Duodenal mucosa (tissue), 2 donors: ENCODE measurements at regions not wholly inside any gene's neighbourhood (a gene's known extent, or its start where the extent isn't known, plus 50 kb on each side); places are given as distances from the start of the nearest gene placed in this dataset.

Experiments used
- H3K27ac ChIP-seq: one replicate; pipeline ENCODE4 v1.7.0; 2013; ENCODE audit warnings: low read depth, low read length
- H3K27me3 ChIP-seq, 2 donors: one replicate each; pipeline ENCODE4 v1.7.0; 2013; ENCODE audit warnings: low read length in 2 of 2, control low read depth in 1 of 2; ENCODE audit not compliant: insufficient read depth in 2 of 2, control insufficient read depth in 1 of 2
- H3K36me3 ChIP-seq, 2 donors: one replicate each; pipeline ENCODE4 v1.7.0; 2013; ENCODE audit warnings: low read length in 2 of 2, control low read depth in 1 of 2; ENCODE audit not compliant: insufficient read depth in 2 of 2, control insufficient read depth in 1 of 2
- H3K4me1 ChIP-seq, 2 donors: one replicate each; pipeline ENCODE4 v1.7.0; 2013; ENCODE audit warnings: low read length in 2 of 2, control low read depth in 1 of 2; ENCODE audit not compliant: insufficient read depth in 2 of 2, control insufficient read depth in 1 of 2
- H3K4me3 ChIP-seq, 2 donors: one replicate each; pipeline ENCODE4 v1.7.0; 2013; ENCODE audit warnings: low read length in 2 of 2, low read depth in 1 of 2
- H3K9ac ChIP-seq, 2 donors: one replicate each; pipeline ENCODE4 v1.7.0; 2013; ENCODE audit warnings: low read length in 2 of 2, low read depth in 1 of 2
- H3K9me3 ChIP-seq, 2 donors: one replicate each; pipeline ENCODE4 v1.7.0; 2013; ENCODE audit warnings: low read length in 2 of 2, control low read depth in 1 of 2; ENCODE audit not compliant: control insufficient read depth in 1 of 2

DNA sequence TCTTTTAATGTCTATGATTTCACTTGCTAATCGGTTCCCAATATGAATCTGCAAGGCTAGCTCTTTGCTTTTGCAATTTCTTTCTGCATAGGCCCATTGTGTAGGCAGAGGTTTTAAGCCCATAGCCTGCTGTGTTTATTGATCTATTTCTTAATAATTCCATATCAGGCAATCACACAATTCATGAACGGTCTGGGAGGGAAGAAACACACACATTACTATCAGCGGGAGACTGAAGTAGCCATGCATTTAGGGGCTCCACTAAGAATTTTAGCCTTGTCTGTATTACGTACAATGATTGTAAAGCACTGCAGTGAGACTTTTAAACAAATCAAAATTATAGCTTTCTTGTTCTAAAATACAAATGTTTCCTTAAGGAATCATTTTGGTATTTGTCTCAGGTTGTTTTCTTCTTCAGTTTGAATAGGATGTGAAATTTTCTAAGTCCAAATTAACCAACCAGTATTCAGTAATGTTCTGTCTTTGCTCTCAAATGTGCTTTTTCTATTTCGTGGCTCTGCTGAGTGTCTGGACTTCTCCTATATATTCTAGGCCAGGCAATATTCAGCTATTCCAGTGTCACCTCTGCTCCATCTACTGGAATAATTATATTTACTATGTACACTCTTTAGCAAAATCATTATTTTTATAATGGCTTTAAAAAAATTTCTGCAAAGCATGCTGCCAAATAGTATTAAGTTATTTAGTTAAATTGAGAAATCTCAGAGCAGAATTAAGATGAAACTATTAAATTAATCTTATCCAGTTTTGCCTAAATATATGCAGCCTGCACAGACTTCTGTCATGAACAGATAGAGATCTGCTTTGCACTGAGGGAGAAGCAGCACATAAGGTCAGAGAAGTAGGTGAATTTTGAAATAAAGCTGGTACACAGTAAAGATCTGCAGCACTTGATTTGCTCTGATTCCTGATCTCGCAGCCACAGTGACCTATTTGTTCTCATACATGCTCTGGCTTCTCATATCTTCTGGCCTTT is 103.0 kb upstream of the NAALADL2 start:
- no peak overlapping the region for H3K4me3 ChIP-seq
- H3K4me1 ChIP-seq: no peaks in the 10 kb centered on the region
- no peaks in the 10 kb centered on the region for H3K27me3 ChIP-seq
- H3K27ac ChIP-seq: no peak overlapping the region
- H3K9me3 ChIP-seq: no peaks in the 10 kb centered on the region
- no peak overlapping the region for H3K9ac ChIP-seq
- no peaks in the 10 kb centered on the region for H3K36me3 ChIP-seq

DNA sequence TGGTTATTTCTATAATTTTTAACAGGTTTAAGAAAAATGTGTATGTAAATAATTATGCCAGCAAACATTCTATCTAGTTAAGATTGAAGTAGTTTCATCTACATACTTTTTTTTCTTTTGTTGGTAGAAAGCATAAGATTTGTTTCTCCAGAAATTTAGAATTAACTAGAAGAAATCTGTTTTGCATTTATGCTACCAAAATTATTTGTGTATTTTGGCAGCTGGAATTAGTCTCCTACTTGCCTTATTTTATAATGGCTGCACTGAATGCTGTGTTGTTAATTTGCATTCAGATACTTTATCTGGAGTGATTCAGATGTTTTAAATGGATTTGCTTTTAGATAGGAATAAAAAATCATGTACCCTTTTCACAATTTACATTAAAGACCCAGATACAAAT is 100.2 kb upstream of the NAALADL2 start:
- no peaks in the 10 kb centered on the region for H3K36me3 ChIP-seq
- H3K27ac ChIP-seq: no peak overlapping the region
- H3K9ac ChIP-seq: no peak overlapping the region
- H3K27me3 ChIP-seq: no peaks in the 10 kb centered on the region
- H3K4me1 ChIP-seq: no peaks in the 10 kb centered on the region
- H3K4me3 ChIP-seq: no peak overlapping the region
- no peaks in the 10 kb centered on the region for H3K9me3 ChIP-seq

DNA sequence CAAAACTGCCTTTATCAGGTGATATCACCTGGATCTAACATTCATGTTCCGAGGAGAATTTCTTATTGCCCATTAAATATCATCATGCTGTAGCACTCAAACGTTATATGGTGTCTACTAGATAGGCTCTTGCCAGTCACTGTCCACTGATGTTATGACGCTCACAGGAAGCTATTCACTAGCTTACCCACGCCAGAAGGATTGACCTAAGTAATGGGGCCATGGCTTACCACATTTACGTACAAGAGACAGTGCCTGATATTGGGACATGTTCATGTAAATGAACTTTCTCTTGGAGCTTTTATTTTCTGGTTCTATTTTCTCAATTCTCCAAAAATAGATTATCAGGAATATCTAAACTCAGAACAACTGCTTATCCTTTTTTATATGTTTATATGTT is 91.7 kb upstream of the NAALADL2 start:
- H3K4me3 ChIP-seq: no peak overlapping the region
- H3K36me3 ChIP-seq: no peaks in the 10 kb centered on the region
- no peaks in the 10 kb centered on the region for H3K9me3 ChIP-seq
- no peak overlapping the region for H3K9ac ChIP-seq
- H3K27me3 ChIP-seq: no peaks in the 10 kb centered on the region
- no peaks in the 10 kb centered on the region for H3K4me1 ChIP-seq
- H3K27ac ChIP-seq: no peak overlapping the region

DNA sequence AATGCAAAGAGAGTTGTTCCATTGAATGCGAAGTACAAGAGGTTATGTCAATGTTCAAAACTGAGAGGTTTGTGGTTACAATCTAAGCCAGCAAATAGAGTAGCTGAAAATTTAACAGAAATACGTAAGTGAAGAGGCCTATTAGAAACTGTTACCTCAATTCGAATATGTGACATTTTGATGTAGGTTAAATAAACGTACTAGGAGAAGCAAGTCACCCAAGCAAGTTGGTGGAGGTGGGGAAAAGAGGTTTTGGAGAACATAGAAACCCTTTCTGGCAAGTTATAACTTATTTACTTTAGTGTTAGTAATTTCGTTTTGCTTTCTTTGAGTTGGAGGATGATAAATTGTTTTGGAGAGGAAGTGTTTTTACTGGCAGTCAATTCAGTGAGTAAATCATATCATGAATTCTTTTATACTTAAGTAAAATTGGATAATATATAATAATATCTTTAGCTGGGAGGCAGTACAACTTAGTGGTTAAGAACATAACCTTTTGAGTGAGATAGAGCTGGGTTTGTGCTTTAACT is 91.2 kb upstream of the NAALADL2 start:
- Histone ChIP-seq H3K27ac (no peak overlapping the region), H3K4me3 (no peak overlapping the region), H3K9ac (no peak overlapping the region), H3K36me3 (no peaks in the 10 kb centered on the region), H3K4me1 (no peaks in the 10 kb centered on the region), H3K27me3 (no peaks in the 10 kb centered on the region), H3K9me3 (no peaks in the 10 kb centered on the region)

DNA sequence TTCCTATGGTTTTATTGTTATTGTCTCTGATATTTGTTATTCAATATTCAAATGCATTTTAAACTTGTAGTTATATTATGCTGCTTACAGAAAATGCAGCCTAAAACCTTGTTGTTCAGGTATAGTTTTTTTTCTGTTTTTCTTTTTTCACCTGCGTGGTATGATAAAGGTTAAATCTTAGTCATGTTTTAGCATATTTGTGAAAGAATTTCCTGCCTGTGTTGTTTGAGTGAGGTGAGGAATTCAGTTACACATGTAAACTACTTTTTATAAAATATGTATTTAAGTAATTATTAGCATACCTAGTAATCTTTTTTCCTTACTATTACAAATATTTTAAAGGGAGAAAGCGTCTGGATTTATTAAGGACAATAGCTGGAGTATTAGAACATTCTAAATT is 90.0 kb upstream of the NAALADL2 start:
- Histone ChIP-seq H3K9ac (no peak overlapping the region), H3K36me3 (no peaks in the 10 kb centered on the region), H3K27me3 (no peaks in the 10 kb centered on the region), H3K4me3 (no peak overlapping the region), H3K4me1 (no peaks in the 10 kb centered on the region), H3K9me3 (no peaks in the 10 kb centered on the region), H3K27ac (no peak overlapping the region)

DNA sequence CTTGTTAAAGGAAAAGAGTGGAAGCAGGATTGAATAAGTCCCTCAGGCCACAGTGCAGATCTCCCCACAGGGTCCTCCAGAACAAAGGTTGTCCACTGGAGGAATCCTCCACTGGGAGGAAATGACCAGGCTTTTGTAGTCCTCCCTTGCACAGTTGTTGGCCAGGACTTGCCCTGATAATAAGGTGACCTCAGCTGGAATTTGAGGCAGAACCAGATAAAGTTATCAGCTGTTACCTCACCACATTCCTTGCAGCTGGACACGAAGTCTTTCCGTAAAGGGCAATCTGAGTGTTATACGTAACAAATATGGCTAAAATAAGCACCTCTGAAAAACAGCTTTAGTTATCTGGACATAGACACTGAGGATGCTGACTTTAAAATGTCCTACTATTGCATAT is 83.5 kb upstream of the NAALADL2 start:
- no peaks in the 10 kb centered on the region for H3K4me1 ChIP-seq
- no peak overlapping the region for H3K27ac ChIP-seq
- H3K27me3 ChIP-seq: no peaks in the 10 kb centered on the region
- H3K4me3 ChIP-seq: no peak overlapping the region
- H3K9me3 ChIP-seq: no peaks in the 10 kb centered on the region
- H3K36me3 ChIP-seq: no peaks in the 10 kb centered on the region
- no peak overlapping the region for H3K9ac ChIP-seq

DNA sequence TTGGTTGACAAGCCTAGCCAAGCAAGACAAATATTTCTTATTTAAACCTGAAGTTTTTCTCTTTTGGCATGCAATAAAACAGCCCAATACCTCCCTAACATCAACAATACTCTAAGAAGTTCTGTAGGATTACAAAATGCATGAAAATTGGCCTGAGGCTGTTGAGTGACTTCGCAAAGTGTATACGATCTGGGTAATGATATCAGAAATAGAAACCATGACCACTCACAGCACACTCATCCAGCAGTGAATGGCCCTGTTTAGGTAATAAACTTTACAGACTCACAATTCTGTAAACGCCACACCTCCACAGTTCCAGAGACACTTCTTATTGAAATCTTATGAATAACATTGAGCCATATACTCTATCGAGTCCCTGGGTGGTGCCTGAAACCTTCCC is 83.0 kb upstream of the NAALADL2 start:
- Histone ChIP-seq H3K9me3 (no peaks in the 10 kb centered on the region), H3K4me1 (no peaks in the 10 kb centered on the region), H3K4me3 (no peak overlapping the region), H3K27me3 (no peaks in the 10 kb centered on the region), H3K27ac (no peak overlapping the region), H3K36me3 (no peaks in the 10 kb centered on the region), H3K9ac (no peak overlapping the region)

DNA sequence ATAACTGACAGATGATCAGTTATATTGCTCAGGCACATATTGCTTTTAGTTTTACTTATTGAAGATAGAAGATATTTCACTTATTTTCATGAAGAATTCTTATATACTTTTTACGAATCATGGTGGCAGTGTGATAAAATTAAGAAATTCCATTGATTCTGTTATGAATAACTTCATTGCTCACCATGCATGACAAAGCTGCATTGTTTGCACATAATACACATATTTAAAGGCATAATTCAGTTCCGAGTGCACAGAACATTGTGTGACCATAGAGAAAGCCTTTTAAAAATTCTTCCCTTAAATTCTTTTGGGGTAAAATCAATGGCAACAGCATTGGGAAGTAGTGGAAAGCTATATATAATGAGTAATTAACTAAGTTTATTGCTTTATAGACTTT is 82.5 kb upstream of the NAALADL2 start:
- H3K4me3 ChIP-seq: no peak overlapping the region
- no peaks in the 10 kb centered on the region for H3K4me1 ChIP-seq
- H3K36me3 ChIP-seq: no peaks in the 10 kb centered on the region
- no peak overlapping the region for H3K27ac ChIP-seq
- no peak overlapping the region for H3K9ac ChIP-seq
- no peaks in the 10 kb centered on the region for H3K27me3 ChIP-seq
- H3K9me3 ChIP-seq: no peaks in the 10 kb centered on the region

DNA sequence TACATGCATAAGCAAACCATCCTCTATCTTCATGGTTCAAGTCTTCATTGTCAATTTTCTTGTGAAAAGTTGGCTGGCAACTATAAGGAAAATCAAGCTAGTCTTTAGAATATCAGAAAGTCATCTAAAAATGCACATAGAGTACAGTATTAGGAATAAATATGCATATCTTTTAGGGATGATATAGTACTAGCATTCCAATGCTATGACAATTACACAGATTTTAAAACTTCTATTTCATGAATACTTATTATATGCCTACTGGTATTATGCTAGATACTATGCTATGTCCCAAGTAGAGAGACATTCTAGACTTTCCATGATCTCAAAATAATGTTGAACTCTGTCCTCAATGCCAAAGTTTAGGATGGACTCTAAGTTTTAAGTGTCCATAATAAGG is 81.3 kb upstream of the NAALADL2 start:
- Histone ChIP-seq H3K36me3 (no peaks in the 10 kb centered on the region), H3K4me1 (no peaks in the 10 kb centered on the region), H3K9me3 (no peaks in the 10 kb centered on the region), H3K27me3 (no peaks in the 10 kb centered on the region), H3K4me3 (no peak overlapping the region), H3K27ac (no peak overlapping the region), H3K9ac (no peak overlapping the region)

DNA sequence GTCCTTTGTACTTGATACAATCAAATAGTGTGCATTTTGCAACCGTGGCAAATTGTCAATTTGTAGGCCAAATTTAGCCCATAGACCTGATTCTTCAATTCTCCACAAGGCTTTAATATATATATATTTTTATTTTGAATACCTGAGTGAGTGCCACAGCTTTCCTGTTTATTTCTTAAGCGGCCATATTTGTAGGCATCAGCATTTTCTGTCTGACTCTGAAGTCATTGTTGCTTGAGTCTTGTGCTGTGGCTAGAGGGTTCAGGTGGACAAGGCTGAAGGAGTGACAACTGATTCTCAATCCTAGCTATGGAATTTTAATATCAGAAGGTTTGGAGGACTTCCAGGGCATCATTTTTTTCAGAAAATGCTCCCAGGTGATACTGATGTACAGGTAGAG is 75.6 kb upstream of the NAALADL2 start:
- no peaks in the 10 kb centered on the region for H3K27me3 ChIP-seq
- no peak overlapping the region for H3K9ac ChIP-seq
- no peaks in the 10 kb centered on the region for H3K9me3 ChIP-seq
- no peak overlapping the region for H3K27ac ChIP-seq
- no peak overlapping the region for H3K4me3 ChIP-seq
- H3K36me3 ChIP-seq: no peaks in the 10 kb centered on the region
- H3K4me1 ChIP-seq: no peaks in the 10 kb centered on the region
